ENCODE measurements at regions not wholly inside any gene's neighbourhood (a gene's known extent, or its start where the extent isn't known, plus 50 kb on each side); places are given as distances from the start of the nearest gene placed in this dataset.

- no peak for TF ChIP-seq CTCF (IDR thresholded peaks at IDR 0.05; ENCODE audit: borderline replicate concordance, extremely low read depth, low read length, poor library complexity, severe bottlenecking)
- no peak for TF ChIP-seq EZH2 (IDR thresholded peaks at IDR 0.05; ENCODE audit: borderline replicate concordance, low read depth, low read length, severe bottlenecking)
Measured at GRCh38 chr1:185632659-185633423, 101.3 kb upstream of the HMCN1 start.
